Neural cell (in vitro differentiated cells): ENCODE measurements at regions not wholly inside any gene's neighbourhood (a gene's known extent, or its start where the extent isn't known, plus 50 kb on each side); places are given as distances from the start of the nearest gene placed in this dataset.

Experiments used
- EP300 ChIP-seq: fragments of 450-650 bp; conservative IDR thresholded peaks from 2 replicates; pipeline ENCODE4 v1.6.1; 2014; ENCODE audit warnings: antibody characterized with exemption, mild to moderate bottlenecking, moderate library complexity; ENCODE audit not compliant: poor library complexity, severe bottlenecking
- EZH2 ChIP-seq: fragments of 200-600, 300-800 bp; shearing (Covaris generic), sonication (generic); IDR thresholded peaks from 2 replicates; pipeline ENCODE4 v1.6.1; 2014; ENCODE audit warnings: antibody characterized with exemption, low read length, borderline replicate concordance, mild to moderate bottlenecking; ENCODE audit not compliant: insufficient read depth, poor library complexity, severe bottlenecking
- MXI1 ChIP-seq: fragments of 450-650 bp; conservative IDR thresholded peaks from 2 replicates; pipeline ENCODE4 v1.6.1; 2014; ENCODE audit warnings: antibody characterized with exemption, mild to moderate bottlenecking; ENCODE audit not compliant: poor library complexity, severe bottlenecking
- RAD21 ChIP-seq: fragments of 450-650 bp; conservative IDR thresholded peaks from 2 replicates; pipeline ENCODE4 v1.6.1; 2014; ENCODE audit warnings: antibody characterized with exemption, mild to moderate bottlenecking, moderate library complexity
- SMC3 ChIP-seq: fragments of 450-650 bp; conservative IDR thresholded peaks from 2 replicates; pipeline ENCODE4 v1.6.1; 2014; ENCODE audit warnings: antibody characterized with exemption, mild to moderate bottlenecking, moderate library complexity; ENCODE audit not compliant: poor library complexity
- TAF1 ChIP-seq: IDR thresholded peaks from 2 replicates; pipeline ENCODE4 v1.6.1; 2012; ENCODE audit warnings: low read depth
- TF ChIP-seq, protein P1 (sequence below): fragments of 450-650 bp; IDR thresholded peaks from 2 replicates; pipeline ENCODE4 v1.5.1; 2014; ENCODE audit warnings: antibody characterized with exemption, mild to moderate bottlenecking, moderate library complexity; ENCODE audit not compliant: poor library complexity, severe bottlenecking
- TF ChIP-seq, protein P2 (sequence below): IDR thresholded peaks from 2 replicates; pipeline ENCODE4 v1.6.1; 2012; ENCODE audit warnings: borderline replicate concordance

DNA sequence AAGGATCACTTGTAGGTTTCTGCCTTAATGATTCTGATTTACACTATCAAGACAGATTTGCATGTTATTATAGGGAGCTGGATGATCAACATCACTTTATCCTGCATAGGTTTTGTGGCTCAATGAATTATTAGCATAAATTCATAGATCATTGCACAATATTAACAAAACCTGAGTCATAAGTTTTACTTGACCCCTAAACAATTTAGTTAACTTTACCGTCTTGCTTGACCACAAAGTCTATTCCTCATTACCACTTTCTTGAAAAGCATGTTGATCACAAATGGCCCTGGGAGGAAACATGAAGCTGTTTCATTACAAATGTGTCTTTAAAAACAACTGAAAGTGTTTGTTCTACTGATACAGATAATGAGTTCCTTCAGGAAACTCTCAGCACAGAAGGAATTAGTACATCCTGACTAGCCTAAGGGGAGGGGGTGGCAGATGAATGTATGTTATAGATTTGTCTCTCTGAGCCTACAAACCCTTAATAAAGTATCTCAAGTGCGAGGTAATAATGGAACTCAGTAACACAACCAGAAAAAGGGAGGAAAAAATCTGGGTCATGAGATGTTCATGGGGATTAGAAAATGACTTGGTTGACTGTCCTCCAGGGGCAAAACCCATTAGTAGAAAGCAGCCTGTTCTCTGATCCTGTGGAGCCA, 303.4 kb downstream of the PIK3C3 start:
- TF ChIP-seq, protein P1, sequence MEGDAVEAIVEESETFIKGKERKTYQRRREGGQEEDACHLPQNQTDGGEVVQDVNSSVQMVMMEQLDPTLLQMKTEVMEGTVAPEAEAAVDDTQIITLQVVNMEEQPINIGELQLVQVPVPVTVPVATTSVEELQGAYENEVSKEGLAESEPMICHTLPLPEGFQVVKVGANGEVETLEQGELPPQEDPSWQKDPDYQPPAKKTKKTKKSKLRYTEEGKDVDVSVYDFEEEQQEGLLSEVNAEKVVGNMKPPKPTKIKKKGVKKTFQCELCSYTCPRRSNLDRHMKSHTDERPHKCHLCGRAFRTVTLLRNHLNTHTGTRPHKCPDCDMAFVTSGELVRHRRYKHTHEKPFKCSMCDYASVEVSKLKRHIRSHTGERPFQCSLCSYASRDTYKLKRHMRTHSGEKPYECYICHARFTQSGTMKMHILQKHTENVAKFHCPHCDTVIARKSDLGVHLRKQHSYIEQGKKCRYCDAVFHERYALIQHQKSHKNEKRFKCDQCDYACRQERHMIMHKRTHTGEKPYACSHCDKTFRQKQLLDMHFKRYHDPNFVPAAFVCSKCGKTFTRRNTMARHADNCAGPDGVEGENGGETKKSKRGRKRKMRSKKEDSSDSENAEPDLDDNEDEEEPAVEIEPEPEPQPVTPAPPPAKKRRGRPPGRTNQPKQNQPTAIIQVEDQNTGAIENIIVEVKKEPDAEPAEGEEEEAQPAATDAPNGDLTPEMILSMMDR: no peak
- TF ChIP-seq, protein P2, sequence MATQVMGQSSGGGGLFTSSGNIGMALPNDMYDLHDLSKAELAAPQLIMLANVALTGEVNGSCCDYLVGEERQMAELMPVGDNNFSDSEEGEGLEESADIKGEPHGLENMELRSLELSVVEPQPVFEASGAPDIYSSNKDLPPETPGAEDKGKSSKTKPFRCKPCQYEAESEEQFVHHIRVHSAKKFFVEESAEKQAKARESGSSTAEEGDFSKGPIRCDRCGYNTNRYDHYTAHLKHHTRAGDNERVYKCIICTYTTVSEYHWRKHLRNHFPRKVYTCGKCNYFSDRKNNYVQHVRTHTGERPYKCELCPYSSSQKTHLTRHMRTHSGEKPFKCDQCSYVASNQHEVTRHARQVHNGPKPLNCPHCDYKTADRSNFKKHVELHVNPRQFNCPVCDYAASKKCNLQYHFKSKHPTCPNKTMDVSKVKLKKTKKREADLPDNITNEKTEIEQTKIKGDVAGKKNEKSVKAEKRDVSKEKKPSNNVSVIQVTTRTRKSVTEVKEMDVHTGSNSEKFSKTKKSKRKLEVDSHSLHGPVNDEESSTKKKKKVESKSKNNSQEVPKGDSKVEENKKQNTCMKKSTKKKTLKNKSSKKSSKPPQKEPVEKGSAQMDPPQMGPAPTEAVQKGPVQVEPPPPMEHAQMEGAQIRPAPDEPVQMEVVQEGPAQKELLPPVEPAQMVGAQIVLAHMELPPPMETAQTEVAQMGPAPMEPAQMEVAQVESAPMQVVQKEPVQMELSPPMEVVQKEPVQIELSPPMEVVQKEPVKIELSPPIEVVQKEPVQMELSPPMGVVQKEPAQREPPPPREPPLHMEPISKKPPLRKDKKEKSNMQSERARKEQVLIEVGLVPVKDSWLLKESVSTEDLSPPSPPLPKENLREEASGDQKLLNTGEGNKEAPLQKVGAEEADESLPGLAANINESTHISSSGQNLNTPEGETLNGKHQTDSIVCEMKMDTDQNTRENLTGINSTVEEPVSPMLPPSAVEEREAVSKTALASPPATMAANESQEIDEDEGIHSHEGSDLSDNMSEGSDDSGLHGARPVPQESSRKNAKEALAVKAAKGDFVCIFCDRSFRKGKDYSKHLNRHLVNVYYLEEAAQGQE: no peak
- TF ChIP-seq EP300 (no peak), SMC3 (no peak), EZH2 (no peak), RAD21 (no peak), TAF1 (no peak), MXI1 (no peak)
